Activated CD4-positive, alpha-beta T cell treated with anti-CD3 and anti-CD28 coated beads, Interleukin-2, amount 10 ng/mL, durations not matched to agents 24 days and 14 days (primary cell): ENCODE measurements at regions not wholly inside any gene's neighbourhood (a gene's known extent, or its start where the extent isn't known, plus 50 kb on each side); places are given as distances from the start of the nearest gene placed in this dataset.
A peak's percentile ranks its signal among the peaks of the same experiment; 100 is the strongest.
"Not testable (repeated sequence)": the region's sequence is repeated elsewhere in the genome, so short reads cannot be mapped to it uniquely, and the experiment has no call there.

ENCODE experiments used
- DNase-seq: peaks from one replicate; pipeline ENCODE4 v3.0.0; 2022
- H3K27ac Mint-ChIP-seq: one replicate; pipeline ENCODE4 v1.8.0; 2022; ENCODE audit warnings: mild to moderate bottlenecking, mixed read lengths
- H3K27me3 Mint-ChIP-seq: one replicate; pipeline ENCODE4 v1.8.0; 2022; ENCODE audit warnings: mixed read lengths
- H3K36me3 Mint-ChIP-seq: one replicate; pipeline ENCODE4 v1.8.0; 2022; ENCODE audit warnings: low read depth, mild to moderate bottlenecking, mixed read lengths
- H3K4me1 Mint-ChIP-seq: one replicate; pipeline ENCODE4 v1.8.0; 2021; ENCODE audit warnings: mixed read lengths
- H3K4me3 Mint-ChIP-seq: one replicate; pipeline ENCODE4 v1.8.0; 2022; ENCODE audit warnings: mild to moderate bottlenecking, moderate library complexity, mixed read lengths
- H3K9me3 Mint-ChIP-seq: one replicate; pipeline ENCODE4 v1.8.0; 2021; ENCODE audit warnings: mixed read lengths
- intact Hi-C: fragments of 100-400 bp; cut with micrococcal nuclease; formaldehyde crosslinking; loops from one replicate; pipeline ENCODE4 v1.15.1; 2023

DNA sequence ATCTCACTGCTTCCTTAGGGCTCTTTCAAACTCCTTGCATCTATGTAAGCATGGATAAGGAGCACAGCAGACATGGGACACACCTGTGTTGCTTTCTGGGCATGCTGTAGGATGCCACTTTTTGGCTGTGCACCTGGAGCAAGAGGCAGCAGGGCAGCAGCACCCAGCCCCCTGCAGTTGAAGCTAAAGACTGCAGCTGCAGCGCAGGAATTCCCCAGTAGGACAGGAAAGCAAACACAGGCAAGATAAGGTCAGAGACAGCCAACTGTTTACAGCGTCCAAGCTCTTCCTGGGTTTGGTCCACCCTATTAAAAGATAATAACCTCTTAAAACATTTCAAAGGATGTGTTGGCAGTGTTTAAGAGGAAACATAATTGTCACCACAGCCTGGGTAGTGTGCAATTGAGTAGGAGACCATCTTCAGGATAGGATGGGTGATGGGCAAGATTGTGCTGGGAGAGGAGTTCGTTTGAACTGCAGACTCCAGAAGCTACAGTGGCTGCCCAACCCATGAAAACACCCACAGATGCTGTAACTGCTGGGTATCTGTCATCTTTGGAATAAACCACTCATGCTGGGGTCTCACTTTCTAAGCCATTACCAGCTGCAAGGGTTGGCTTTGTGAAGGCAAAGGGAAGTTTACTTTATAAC lies 242.3 kb upstream of the PLGLB1 start:
- H3K9me3 Mint-ChIP-seq, H3K27me3 Mint-ChIP-seq, DNase-seq, H3K36me3 Mint-ChIP-seq, intact Hi-C loops, H3K4me3 Mint-ChIP-seq, H3K27ac Mint-ChIP-seq: not testable (repeated sequence)
- peaks cover 11% of the 10 kb centered on the region for H3K4me1 Mint-ChIP-seq

- H3K4me1 Mint-ChIP-seq, H3K9me3 Mint-ChIP-seq, H3K4me3 Mint-ChIP-seq, intact Hi-C loops, H3K27ac Mint-ChIP-seq, DNase-seq, H3K27me3 Mint-ChIP-seq, H3K36me3 Mint-ChIP-seq: not testable (repeated sequence)
These were observed 253.5 kb upstream of the PLGLB1 start for GRCh38 chr2:87275192-87275591.

GRCh38 chr2:87275974-87276629 lies 254.5 kb upstream of the PLGLB1 start:
- H3K36me3 Mint-ChIP-seq, intact Hi-C loops, H3K27ac Mint-ChIP-seq, H3K4me3 Mint-ChIP-seq, H3K27me3 Mint-ChIP-seq, H3K9me3 Mint-ChIP-seq, H3K4me1 Mint-ChIP-seq, DNase-seq: not testable (repeated sequence)

DNA sequence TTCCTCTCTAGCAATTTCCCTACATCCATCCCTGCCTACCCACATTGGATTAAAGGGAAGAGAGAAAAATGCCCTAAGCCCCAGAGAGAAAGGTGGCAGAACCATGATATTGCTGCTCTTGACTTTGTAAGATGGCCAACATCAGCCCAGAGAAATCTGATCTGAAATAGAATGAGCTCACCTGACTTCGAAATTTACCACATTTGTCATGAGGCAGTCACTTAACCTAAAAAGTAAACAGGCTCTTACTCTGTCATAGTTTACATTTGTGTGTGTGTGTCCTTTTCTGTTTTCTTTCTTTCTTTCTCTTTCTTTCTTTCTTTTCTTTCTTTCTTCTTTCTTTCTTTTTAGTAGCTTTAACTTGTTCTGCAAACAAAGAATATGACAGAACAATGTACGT lies 255.0 kb upstream of the PLGLB1 start:
- H3K4me1 Mint-ChIP-seq, H3K27ac Mint-ChIP-seq, intact Hi-C loops, DNase-seq, H3K27me3 Mint-ChIP-seq, H3K36me3 Mint-ChIP-seq, H3K4me3 Mint-ChIP-seq, H3K9me3 Mint-ChIP-seq: not testable (repeated sequence)

- H3K4me1 Mint-ChIP-seq, H3K4me3 Mint-ChIP-seq, H3K27ac Mint-ChIP-seq, DNase-seq, H3K27me3 Mint-ChIP-seq, H3K9me3 Mint-ChIP-seq, intact Hi-C loops, H3K36me3 Mint-ChIP-seq: not testable (repeated sequence)
These were observed 256.1 kb upstream of the PLGLB1 start for GRCh38 chr2:87277734-87278133.

GRCh38 chr2:87280596-87281355 lies 259.1 kb upstream of the PLGLB1 start:
- H3K4me3 Mint-ChIP-seq, H3K27ac Mint-ChIP-seq, H3K36me3 Mint-ChIP-seq, DNase-seq, H3K27me3 Mint-ChIP-seq, H3K4me1 Mint-ChIP-seq, H3K9me3 Mint-ChIP-seq, intact Hi-C loops: not testable (repeated sequence)

- H3K27me3 Mint-ChIP-seq, result not testable (repeated sequence)
These were observed 262.3 kb upstream of the PLGLB1 start for GRCh38 chr2:87283735-87284470.

DNA sequence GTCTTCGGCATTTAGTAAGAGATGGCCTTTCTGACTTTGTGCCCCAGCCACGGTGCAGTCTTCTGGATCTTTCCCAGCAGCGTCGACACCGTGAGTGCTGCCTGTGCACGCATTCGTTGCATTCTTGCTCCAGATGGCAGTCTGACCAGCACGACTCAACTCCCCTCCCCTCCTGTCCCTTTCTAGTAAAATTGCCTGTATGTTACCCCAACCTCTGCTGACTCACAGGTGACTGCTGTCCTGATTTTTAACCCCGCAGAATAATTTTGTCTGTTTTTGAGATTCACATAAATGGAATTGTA lies 262.8 kb upstream of the PLGLB1 start:
- H3K4me3 Mint-ChIP-seq, H3K9me3 Mint-ChIP-seq, intact Hi-C loops, H3K27ac Mint-ChIP-seq, H3K4me1 Mint-ChIP-seq, H3K27me3 Mint-ChIP-seq, DNase-seq, H3K36me3 Mint-ChIP-seq: not testable (repeated sequence)

More at GRCh38 chr2:87283735-87284470, 262.3 kb upstream of the PLGLB1 start:
- H3K36me3 Mint-ChIP-seq, DNase-seq, H3K9me3 Mint-ChIP-seq, H3K4me1 Mint-ChIP-seq, intact Hi-C loops, H3K27ac Mint-ChIP-seq, H3K4me3 Mint-ChIP-seq: not testable (repeated sequence)

DNA sequence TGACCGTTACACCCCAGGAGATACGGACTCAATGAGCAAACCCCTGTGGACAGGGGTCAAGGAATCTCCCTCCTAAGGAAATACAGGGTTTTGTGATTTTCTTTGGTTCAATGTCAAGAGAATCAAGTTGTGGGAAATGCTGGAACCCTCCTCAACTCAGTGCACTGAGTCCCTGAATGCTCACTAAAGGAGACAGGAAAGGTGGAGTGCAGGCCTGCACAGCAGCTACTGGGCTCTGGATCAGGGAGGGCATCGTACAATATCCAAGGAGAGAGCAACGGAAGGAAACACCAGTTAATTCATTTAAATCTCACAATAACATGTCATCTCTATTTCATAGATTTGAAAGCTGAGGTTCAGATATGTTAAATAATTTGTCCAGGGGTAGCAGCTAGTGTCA lies 263.5 kb upstream of the PLGLB1 start:
- DNase-seq, H3K4me1 Mint-ChIP-seq, H3K9me3 Mint-ChIP-seq, H3K36me3 Mint-ChIP-seq, intact Hi-C loops, H3K27me3 Mint-ChIP-seq, H3K27ac Mint-ChIP-seq, H3K4me3 Mint-ChIP-seq: not testable (repeated sequence)

DNA sequence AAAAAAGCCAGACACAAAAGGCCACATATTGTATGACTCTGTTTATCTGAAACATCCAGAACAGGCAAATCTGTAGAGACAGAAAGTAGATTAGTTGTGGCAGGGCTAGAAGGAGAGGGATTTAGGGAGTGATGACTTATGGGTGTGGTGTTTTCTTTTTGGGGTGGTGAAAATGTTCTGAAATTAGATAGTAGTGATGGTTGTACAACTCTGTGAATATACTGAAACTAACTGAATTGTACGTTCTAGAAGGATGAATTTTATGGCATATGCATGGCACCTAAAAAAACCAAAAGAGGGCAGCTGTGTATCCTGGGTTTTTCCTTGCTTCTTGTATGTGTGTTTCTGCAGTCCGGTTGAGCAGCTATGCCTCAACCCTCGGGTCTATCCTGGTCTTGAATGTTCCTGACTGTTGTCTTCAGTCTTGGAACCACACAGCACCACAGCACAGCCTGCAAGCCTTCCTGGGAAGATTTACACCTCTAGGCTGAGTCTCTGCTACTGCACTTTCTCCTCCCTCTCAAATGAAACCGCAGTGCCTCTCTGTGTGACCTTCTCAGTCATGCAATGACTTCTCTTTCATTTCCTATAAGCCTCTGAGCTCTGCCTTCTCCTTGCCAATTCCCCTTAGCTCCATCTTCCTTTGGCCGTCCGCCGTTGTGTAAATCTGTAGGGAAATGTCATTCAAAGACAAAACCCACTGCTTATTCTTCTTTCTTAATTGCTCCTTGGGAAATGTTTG lies 269.1 kb upstream of the PLGLB1 start:
- H3K4me1 Mint-ChIP-seq, intact Hi-C loops, H3K9me3 Mint-ChIP-seq, H3K27me3 Mint-ChIP-seq, H3K36me3 Mint-ChIP-seq: not testable (repeated sequence)
- DNase-seq, result peak; percentile 64
- H3K4me3 Mint-ChIP-seq, result peak overlapping the region; percentile 67
- peak overlapping the region; percentile 70 for H3K27ac Mint-ChIP-seq

GRCh38 chr2:87291400-87292200 lies 270.0 kb upstream of the PLGLB1 start:
- H3K36me3 Mint-ChIP-seq, H3K4me3 Mint-ChIP-seq, intact Hi-C loops, H3K4me1 Mint-ChIP-seq, H3K27me3 Mint-ChIP-seq, H3K9me3 Mint-ChIP-seq, H3K27ac Mint-ChIP-seq, DNase-seq: not testable (repeated sequence)

DNA sequence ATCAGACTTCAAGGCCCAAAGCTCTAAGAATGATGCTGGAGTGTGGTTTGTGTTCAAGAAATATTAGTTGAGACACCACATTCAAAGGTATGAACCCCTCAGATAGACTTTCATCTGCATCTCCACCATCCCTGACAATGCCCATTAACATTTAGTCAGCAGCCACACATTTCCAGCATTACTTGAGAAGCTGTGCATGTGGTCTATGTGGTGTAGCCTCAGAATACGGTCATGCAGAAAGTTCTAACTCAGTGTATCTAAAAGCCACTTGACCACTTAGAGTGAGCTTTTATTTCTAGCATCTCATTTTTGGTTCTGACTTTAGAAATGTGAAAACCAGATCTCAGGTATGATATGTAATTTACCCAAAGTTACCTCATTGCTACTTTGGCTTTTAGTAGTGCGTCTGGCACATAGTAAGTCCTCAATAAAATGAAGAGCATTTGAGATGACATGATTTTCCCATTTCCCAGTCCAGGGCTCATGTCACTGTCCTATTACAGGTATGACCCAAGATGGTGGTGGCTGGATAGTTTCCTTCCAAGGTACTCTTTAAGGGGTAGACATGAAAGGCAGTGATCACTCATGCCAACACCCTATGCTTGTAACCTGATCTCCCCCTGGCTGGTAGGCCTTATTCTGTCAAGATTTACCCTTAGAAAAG lies 272.4 kb upstream of the PLGLB1 start:
- H3K36me3 Mint-ChIP-seq, H3K9me3 Mint-ChIP-seq, DNase-seq, H3K27me3 Mint-ChIP-seq, intact Hi-C loops, H3K27ac Mint-ChIP-seq, H3K4me3 Mint-ChIP-seq, H3K4me1 Mint-ChIP-seq: not testable (repeated sequence)

- H3K9me3 Mint-ChIP-seq, H3K4me1 Mint-ChIP-seq, intact Hi-C loops, H3K4me3 Mint-ChIP-seq, DNase-seq, H3K27ac Mint-ChIP-seq, H3K36me3 Mint-ChIP-seq, H3K27me3 Mint-ChIP-seq: not testable (repeated sequence)
These were observed 273.5 kb upstream of the PLGLB1 start for GRCh38 chr2:87295135-87295534.
